Stimulated activated CD8-positive, alpha-beta memory T cell treated with anti-CD3 and anti-CD28 coated beads, Interleukin-7, amount 100 ng/mL, for 1 hour (primary cell): ENCODE measurements at regions not wholly inside any gene's neighbourhood (a gene's known extent, or its start where the extent isn't known, plus 50 kb on each side); places are given as distances from the start of the nearest gene placed in this dataset.
"Not testable (repeated sequence)": the region's sequence is repeated elsewhere in the genome, so short reads cannot be mapped to it uniquely, and the experiment has no call there.

ENCODE experiments used
- DNase-seq, 2 donors: peaks; one replicate each; pipeline ENCODE4 v3.0.0-alpha.2; 2020; ENCODE audit warnings: low read depth in 2 of 2

DNA sequence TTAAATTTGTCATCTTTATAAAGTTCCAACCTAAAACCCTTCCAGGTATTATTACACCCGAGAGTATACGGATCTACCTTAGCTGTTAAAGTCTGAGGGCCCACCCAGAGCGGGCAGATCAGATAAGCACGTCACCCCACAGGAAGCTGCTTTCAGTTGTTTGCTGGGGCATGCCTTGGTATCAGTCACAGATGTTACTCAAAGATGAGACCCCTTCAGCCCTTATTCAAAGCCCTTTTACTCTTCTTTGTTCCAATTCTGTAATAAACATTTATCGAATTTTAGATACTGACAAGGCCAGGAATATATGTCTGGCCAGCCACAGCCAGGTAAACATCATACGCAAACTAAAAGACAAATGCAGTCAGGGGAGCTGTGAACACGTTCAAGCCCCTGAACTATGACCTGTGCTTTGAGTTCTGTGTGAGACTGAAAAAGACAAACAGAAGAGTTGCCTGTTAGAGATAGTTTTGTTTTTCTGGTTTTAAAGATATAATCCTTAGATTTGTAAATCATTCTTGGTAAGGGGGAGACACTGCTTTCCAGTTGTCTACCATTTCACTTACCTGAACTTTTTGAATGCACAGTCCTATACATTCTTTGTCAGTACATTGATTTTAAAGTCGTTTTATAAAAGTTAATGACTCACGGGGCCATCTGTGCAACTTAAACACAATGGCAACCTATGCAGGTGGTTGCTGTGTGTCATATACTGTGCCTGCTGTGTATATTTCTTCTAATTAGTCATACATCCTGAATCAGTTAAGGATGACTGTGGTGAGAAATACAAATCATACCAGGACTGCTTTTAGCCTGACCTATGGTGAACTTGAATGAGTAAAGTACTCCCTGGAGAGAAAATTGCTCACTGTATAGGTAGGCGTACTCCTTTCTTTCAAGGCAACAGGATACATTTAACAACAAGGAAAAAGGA, 100.5 kb upstream of the ITPRID2 start:
- DNase-seq: peak in 1 of 2 donors; percentile 3

DNA sequence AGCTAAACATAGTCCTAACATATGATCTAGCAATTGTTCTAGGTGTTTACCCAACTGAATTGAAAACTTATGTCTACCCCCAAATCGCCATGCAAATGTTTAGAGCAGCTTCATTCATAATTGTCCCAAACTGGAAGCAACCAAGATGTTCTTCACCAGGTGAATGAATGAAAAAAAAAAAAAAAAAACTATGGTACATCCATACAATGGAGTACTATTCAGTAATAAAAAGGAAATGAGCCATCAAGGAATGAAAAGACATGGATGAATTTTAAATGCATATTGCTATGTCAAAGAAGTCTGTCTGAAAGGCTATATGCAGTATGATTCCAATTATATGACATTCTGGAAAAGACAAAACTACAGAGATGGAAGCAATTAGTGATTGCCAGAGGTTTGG, 98.6 kb upstream of the ITPRID2 start:
- no peak for DNase-seq

- no peak for DNase-seq
Measured at GRCh38 chr2:181798022-181798421, 93.5 kb upstream of the ITPRID2 start.

DNA sequence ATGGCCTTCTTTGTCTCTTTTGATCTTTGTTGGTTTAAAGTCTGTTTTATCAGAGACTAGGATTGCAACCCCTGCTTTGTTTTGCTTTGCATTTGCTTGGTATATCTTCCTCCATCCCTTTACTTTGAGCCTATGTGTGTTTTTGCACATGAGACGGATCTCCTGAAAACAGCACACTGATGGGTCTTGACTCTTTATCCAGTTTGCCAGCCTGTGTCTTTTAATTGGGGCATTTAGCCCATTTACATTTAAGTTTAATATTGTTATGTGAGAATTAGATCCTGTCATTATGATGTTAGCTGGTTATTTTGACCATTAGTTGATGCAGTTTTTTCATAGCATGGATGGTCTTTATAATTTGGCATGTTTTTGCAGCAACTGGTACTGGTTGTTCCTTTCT, 89.2 kb upstream of the ITPRID2 start:
- not testable (repeated sequence) for DNase-seq

DNA sequence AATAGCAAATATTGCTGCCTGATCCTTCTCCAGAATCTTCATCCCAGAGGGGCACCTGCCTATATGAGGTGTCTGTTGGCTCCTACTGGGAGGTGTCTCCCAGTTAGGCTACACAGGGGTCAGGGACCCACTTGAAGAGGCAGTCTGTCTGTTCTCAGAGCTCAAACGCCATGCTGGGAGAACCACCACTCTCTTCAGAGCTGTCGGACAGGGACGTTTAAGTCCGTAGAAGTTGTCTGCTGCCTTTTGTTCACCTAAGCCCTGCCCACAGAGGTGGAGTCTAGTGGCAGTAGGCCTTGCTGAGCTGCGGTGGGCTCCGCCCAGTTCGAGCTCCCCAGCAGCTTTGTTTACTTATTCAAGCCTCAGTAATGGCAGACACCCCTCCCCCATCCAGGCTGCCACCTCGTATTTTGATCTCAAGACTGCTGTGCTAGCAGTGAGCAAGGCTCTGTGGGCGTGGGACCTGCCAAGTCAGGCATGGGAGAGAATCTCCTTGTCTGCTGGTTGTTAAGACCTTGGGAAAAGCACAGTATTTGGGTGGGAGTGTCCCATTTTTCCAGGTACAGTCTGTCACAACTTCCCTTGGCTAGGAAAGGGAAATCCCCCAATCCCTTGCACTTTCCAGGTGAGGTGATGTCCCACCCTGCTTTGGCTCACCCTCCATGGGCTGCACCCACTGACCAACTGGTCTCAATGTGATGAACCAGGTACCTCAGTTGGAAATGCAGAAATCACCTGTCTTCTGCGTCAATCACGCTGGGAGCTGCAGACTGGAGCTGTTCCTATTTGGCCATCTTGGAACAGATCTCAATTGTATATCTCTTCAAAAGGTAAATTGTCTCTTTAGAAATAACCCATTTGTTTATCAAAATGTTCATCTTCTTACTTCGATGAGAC, 87.4 kb upstream of the ITPRID2 start:
- DNase-seq: not testable (repeated sequence)

DNA sequence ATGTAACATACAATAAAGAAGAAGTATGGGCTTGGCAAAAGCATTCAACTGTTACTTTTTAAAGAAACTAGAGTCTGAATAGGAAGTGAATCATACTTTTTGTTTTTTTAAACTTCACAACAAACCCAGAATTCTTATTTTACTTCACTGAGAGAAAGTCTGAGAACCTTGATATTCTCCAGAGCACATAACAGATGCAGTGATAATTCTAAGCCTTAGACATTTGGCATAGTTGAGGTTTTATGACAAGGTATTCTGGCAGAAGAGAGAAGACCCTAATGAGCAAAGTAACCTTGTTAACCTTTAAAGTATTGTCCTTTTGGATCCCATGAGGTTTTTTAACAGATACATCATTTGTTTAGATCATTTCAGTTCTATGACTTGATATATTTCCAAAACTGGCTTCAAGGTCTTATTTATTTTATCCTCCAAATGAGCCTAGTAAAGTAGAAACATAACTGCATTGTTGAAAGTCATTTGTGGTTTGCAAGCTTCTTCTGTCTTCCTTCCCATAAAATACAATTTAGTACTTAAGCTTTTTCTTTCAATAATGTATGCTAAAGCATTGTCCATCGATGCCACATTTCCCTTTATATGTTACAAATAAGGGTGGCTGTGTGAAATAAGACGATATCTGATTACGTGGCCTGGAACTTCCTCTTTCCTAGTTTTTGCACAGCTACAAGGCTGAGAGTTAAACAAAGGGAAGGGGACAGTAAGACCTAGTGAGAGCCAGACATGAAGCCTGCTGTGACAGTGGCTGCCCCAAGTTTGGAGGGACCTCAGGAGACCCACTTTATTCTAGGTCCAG, 86.1 kb upstream of the ITPRID2 start:
- no peak for DNase-seq

DNA sequence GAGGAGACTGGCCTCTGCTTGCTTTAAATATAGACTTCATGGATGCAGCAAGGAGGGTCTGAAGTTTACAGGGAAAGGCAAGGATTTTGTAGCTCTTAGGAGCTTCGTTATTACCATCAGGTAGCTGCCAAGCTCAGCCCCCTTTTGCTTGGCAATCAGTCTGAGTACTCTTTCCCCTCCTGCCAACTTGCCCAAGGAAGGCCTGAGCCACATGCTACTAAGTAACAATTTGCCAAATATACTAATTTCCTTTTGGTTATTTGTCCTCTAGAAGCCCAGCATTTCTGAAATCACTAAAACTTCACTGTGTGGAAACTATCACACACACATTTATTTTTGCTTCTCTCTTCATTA, 85.5 kb upstream of the ITPRID2 start:
- no peak for DNase-seq

GRCh38 chr2:181807526-181807925, 84.0 kb upstream of the ITPRID2 start:
- DNase-seq: no peak

DNA sequence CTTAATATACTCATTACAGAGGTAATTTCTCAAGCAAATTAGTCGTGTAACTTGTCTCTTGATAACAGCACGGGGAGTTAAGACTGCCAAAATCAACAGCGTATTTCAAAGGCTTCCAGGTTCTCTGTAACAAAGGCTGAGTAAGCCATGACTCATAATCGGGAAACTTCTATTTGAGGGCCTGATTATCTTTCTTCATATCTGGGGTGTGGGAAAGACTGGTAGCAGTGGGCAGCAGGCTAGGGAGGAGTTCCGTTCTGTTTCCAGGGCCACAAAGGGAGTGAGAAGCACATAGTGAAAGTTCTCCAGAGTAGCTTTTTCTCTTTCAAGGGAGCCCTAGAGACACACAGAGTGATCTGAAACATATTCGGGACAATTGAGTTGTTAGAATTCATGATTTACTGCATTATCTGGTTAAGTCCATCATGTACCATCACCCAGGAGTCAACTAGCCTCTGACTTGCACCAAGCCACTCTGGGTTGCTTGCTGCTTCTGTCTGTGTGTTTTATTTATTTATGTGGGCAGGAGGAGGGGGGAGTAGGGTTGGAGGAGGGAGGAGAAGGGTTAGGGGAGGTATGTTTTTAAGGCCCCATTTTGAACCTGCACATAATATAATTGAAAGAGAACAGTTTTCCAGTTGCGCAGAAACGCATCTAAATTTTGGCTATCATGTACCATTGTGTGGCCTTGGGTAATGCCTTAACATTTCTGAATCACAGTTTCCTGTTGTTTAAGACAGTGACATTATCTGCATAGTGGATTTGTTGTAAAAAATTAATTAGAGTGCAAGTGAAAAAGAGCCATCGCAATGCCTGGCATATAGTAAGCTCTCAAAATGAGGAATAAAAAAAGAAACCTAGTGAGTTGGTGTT, 80.5 kb upstream of the ITPRID2 start:
- no peak for DNase-seq

- no peak for DNase-seq
Measured at GRCh38 chr2:181812106-181812743, 79.3 kb upstream of the ITPRID2 start.

DNA sequence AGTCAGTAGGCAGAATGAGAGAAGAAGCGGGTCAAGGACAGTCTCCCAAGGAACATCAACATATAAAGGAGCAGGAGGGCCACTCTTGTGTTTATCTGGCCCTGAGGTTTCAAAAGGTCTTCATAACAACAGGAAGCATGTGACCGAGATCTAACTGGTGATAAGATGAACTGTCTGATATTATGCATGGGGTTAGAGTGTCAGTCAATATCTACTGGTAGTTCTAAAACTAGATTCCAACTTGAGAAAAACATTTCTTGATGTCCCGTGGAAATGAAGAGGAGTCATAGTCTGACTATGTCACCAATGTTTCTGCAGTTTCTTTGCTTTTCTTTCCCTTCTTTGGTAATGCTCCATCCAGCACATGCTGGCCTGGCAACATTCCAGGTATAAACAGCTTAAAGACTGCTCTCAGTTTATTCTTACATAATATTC, 77.5 kb upstream of the ITPRID2 start:
- DNase-seq: no peak

- DNase-seq: no peak
Measured at GRCh38 chr2:181817509-181817908, 74.0 kb upstream of the ITPRID2 start.

DNA sequence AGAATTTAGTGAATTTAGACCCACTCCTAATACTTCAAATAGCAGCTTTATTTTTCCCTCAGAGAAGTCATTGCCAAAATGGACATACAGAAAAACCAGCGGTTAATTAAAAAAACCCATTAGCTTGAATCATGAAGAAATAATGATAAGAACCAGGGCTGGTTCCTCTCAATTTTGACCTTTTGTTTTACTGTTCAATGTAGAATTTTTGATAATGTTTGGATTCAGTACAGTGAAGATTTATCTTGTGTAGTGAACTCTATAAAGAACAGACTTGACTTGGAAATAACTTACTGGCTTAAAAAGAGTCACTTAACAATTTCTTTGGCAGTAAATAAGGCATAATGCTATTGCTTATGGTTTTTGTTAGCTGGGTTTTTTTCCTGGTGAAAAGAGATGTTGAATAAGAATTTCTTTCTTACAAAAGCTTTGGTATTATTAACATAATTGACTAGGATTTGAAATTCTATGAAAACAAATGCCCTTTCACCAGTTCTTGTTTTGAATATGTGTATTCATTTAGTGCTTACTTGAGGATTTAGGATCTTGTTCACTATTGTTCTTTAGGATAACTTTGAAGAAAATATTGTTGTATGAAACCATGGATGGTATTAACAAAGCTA, 73.4 kb upstream of the ITPRID2 start:
- DNase-seq: no peak

- DNase-seq: no peak
Measured at GRCh38 chr2:181818840-181819239, 72.7 kb upstream of the ITPRID2 start.

DNA sequence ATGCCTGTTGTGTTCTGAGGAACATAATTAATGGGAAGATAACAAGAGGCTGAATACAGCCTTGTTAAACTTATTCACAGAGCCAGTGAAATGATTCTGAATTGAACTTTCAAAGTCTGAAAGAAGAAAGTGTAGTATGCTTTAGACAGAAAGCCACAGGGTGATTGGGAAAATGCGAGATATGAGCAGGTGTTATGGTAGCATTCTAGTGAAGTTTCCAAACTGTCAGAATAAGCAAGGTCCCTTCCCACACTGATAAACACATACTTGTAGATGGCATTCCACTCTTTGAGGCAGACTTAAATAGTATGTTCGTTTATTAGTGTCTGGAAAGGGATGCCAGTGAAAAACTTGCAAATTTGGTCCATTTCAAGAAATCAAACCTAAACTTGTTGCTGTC, 70.5 kb upstream of the ITPRID2 start:
- no peak for DNase-seq

- no peak for DNase-seq
Measured at GRCh38 chr2:181822097-181822496, 69.4 kb upstream of the ITPRID2 start.

DNA sequence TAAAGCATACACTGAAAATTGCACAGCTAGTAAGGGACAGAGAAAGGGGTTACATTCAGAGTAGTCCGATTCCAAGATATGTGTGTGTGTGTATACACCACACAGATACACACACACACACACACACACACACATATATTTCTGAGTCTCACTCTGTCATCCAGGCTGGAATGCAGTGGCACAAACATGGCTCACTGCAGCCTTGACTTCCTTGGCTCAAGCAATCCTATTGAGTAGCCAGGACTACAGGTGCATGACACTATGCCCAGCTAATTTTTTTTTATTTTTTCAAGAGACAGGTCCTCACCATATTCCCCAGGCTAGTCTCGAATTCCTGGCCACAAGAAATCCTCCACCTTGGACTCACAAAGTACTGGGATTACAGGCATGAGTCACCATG, 68.1 kb upstream of the ITPRID2 start:
- DNase-seq: no peak

GRCh38 chr2:181828122-181828705, 63.3 kb upstream of the ITPRID2 start:
- no peak for DNase-seq

- DNase-seq: no peak
Measured at GRCh38 chr2:181829230-181829629, 62.3 kb upstream of the ITPRID2 start.

GRCh38 chr2:181832015-181832414, 59.5 kb upstream of the ITPRID2 start:
- no peak for DNase-seq
